Lower lobe of right lung (tissue), 2 donors: ENCODE measurements at regions not wholly inside any gene's neighbourhood (a gene's known extent, or its start where the extent isn't known, plus 50 kb on each side); places are given as distances from the start of the nearest gene placed in this dataset.

ENCODE experiments used
- ATAC-seq, 2 donors: fragments of 200-7000 bp; cut with Tn5 transposase; one replicate each; pipeline ENCODE4 v1.9.1; 2020 to 2022; ENCODE audit warnings: mild to moderate bottlenecking in 2 of 2, moderate library complexity in 2 of 2
- DNase-seq: peaks from one replicate; pipeline ENCODE4 v3.0.0-alpha.2; 2020
- H3K27ac ChIP-seq: fragments of 200-600 bp; one replicate; pipeline ENCODE4 v1.8.0; 2022
- H3K27me3 ChIP-seq: fragments of 200-600 bp; one replicate; pipeline ENCODE4 v1.8.0; 2022; ENCODE audit warnings: low read depth
- H3K36me3 ChIP-seq: fragments of 200-600 bp; one replicate; pipeline ENCODE4 v1.8.0; 2022; ENCODE audit warnings: mild to moderate bottlenecking
- H3K4me1 ChIP-seq: fragments of 200-600 bp; one replicate; pipeline ENCODE4 v1.8.0; 2022
- H3K4me3 ChIP-seq: fragments of 200-600 bp; one replicate; pipeline ENCODE4 v1.8.0; 2022; ENCODE audit warnings: mild to moderate bottlenecking
- H3K9me3 ChIP-seq: fragments of 200-600 bp; one replicate; pipeline ENCODE4 v1.8.0; 2022
- intact Hi-C: fragments of 100-400 bp; cut with DNase I; formaldehyde crosslinking; loops from one replicate; pipeline ENCODE4 v1.11.0; 2022
- TF ChIP-seq, protein P1 (sequence below): fragments of 200-600 bp; IDR thresholded peaks from one replicate; pipeline ENCODE4 v1.8.0; 2022; ENCODE audit warnings: antibody characterized with exemption, mild to moderate bottlenecking
- donor health status: DM: no; HTN: yes; CAD: no; lungs with severe emphysema.

DNA sequence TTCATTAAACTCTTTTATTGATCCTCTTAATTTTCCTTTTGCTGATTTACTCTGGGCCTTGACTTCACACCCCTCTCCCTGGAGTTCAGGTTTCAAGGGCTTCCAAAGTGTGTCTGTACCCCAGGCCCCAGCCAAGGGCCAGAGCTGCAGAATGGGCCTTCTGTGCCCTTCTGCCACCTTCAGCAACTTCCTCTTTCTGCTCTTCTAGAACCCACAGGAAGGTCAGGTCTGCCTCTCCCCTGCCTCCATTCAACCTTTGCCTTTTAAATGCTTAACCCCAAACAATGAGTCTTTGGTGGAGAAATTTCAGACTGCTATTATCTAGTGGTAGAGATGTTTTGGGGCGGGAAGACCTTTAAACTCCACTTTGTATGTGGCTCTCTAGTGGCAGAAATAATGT, 63.1 kb downstream of the TSN start:
- Histone ChIP-seq H3K9me3 (peaks cover 5% of the 10 kb centered on the region), H3K4me1 (no peaks in the 10 kb centered on the region), H3K27me3 (no peaks in the 10 kb centered on the region), H3K4me3 (no peak overlapping the region), H3K27ac (no peak overlapping the region), H3K36me3 (no peaks in the 10 kb centered on the region)
- ATAC-seq (no peak), DNase-seq (no peak)
- intact Hi-C loops = no loop called here
- TF ChIP-seq, protein P1, sequence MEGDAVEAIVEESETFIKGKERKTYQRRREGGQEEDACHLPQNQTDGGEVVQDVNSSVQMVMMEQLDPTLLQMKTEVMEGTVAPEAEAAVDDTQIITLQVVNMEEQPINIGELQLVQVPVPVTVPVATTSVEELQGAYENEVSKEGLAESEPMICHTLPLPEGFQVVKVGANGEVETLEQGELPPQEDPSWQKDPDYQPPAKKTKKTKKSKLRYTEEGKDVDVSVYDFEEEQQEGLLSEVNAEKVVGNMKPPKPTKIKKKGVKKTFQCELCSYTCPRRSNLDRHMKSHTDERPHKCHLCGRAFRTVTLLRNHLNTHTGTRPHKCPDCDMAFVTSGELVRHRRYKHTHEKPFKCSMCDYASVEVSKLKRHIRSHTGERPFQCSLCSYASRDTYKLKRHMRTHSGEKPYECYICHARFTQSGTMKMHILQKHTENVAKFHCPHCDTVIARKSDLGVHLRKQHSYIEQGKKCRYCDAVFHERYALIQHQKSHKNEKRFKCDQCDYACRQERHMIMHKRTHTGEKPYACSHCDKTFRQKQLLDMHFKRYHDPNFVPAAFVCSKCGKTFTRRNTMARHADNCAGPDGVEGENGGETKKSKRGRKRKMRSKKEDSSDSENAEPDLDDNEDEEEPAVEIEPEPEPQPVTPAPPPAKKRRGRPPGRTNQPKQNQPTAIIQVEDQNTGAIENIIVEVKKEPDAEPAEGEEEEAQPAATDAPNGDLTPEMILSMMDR = no peak

DNA sequence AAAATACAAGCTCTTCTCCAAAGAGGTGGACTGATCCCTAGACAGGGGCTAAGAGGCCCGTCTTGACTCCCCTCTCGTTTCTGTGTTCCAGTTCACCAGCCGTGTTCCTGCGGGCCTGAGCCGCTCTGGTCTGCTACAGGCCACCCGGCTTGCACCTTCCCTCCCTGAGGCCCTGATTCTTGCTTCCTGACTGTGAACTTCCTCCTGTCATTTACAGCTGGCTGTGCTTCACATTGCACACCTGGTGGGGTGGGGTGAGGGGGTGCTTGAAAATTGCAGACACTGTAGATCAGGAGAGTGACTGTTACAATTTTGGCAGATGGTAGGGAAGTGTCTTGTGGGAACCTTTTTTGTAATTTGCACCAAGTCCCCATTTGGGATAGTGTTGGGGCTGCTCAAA, 64.4 kb downstream of the TSN start:
- TF ChIP-seq, protein P1 = no peak
- intact Hi-C loops = no loop called here
- H3K36me3 ChIP-seq = no peaks in the 10 kb centered on the region
- no peak overlapping the region for H3K4me3 ChIP-seq
- DNase-seq = no peak
- no peaks in the 10 kb centered on the region for H3K4me1 ChIP-seq
- no peak overlapping the region for H3K27ac ChIP-seq
- peaks cover 5% of the 10 kb centered on the region for H3K9me3 ChIP-seq
- H3K27me3 ChIP-seq = no peaks in the 10 kb centered on the region
- ATAC-seq = no peak

DNA sequence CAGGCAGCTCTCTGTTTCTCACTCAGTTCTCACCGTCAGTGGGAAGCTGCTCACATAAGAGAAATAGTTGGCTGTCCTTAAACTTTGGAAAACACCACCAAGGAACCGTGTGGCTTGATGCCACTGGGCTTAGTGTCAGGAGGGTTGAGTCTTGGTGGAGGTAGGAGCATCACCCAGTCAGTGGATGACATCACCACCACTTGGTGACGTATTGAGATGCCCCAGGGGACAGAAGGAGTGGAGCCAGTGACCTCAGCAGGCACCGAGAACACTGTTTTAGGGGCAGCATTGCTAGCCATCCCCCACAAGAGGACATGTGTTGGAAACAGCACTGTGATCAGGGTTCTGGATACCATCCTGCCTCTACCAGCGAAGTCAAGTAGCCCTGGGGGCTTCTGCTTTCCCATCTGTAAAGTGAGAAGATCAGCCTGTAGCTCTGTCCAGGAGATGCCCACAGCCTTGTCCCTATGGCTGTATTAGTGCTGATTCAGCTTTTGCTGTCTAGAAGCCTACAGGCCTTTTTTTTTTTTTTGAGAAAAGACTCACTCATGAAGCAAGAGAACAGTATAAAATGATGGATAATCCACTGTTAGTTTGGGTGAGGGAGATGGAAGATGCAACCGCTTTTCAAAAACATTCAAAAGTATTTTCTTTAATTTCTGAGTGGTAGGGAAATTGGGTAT, 66.2 kb downstream of the TSN start:
- intact Hi-C loops = no loop called here
- TF ChIP-seq, protein P1 = no peak
- ATAC-seq = no peak

DNA sequence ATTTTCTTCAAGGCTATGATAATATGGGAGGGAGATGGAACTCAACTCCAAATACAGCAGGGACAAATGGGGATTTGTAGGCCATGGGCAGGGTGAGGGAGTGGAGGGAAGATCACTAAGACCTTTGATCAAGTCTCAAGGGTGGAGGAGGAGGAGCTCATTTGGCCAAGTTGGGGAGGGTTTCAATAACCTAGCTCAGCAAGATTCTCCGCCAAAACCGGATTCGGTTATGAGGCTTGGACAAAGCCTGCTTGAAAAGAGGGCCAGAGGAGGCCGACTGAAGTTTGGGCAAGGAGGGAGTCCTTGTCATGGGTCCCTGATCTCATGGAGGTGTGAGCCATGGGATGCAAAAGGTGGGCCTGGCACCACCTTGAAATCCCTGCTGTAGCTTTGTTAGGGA, 68.8 kb downstream of the TSN start:
- Histone ChIP-seq H3K4me1 (no peaks in the 10 kb centered on the region), H3K9me3 (no peaks in the 10 kb centered on the region), H3K27me3 (no peaks in the 10 kb centered on the region), H3K36me3 (no peaks in the 10 kb centered on the region), H3K4me3 (no peak overlapping the region), H3K27ac (no peak overlapping the region)
- TF ChIP-seq, protein P1 = no peak
- ATAC-seq (no peak), DNase-seq (no peak)
- intact Hi-C loops = no loop called here

More for the DNA sequence above, 66.2 kb downstream of the TSN start:
- no peak overlapping the region for H3K27ac ChIP-seq
- no peak overlapping the region for H3K4me3 ChIP-seq
- no peak for DNase-seq
- peaks cover 5% of the 10 kb centered on the region for H3K9me3 ChIP-seq
- no peaks in the 10 kb centered on the region for H3K4me1 ChIP-seq
- no peaks in the 10 kb centered on the region for H3K36me3 ChIP-seq
- H3K27me3 ChIP-seq = no peaks in the 10 kb centered on the region

DNA sequence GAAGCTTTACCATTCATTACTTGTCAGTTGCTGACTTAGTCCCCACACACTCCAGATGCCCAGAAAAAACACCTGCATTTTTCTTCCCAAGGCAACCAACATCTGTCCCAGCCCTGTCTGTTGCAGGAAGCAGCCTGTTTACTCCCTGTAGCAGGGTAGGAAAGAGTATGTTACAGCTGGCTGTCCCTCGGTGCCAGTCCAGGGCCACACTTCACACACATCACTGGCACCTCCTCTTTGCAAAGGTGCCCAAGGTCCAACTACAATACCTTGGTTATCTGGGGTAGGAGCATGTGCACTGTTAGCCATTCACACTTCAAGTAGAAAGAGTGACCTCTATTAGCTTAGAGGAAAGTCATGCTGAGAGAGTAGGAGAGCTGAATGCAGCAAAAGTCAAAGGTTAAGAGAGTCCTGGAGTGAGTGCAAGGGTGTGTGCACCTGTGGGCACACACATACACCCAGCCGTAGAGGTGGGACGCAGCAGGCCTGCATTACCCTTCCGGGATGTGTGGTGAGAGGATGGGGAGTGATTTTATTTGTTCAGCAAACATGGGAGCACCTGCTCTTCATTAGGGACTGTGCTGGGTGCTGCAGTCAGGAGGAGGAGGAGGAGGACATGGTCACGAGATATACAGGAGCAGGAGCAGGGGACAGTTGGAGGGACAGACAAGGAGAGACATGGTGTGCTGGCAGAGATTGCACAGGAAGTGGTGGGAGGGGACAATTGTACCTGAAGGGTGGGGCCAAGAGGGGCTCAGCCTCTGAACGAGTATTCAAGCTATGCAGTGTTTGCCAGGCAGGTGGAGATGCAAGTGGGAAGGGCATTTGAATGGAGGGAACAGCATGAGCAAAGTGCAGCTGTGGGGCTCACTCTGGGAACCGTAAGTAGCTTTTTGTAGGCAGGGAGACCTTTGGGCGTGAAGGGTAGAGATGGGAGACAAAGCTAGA, 69.8 kb downstream of the TSN start:
- intact Hi-C loops = no loop called here
- DNase-seq (no peak), ATAC-seq (peak in 1 of 2 donors; percentile 54)
- TF ChIP-seq, protein P1 = no peak
- H3K27me3 ChIP-seq = no peaks in the 10 kb centered on the region
- no peaks in the 10 kb centered on the region for H3K4me1 ChIP-seq
- H3K27ac ChIP-seq = no peak overlapping the region
- H3K36me3 ChIP-seq = no peaks in the 10 kb centered on the region
- no peak overlapping the region for H3K4me3 ChIP-seq
- no peaks in the 10 kb centered on the region for H3K9me3 ChIP-seq
